GM18502 (cell line): ENCODE measurements at regions not wholly inside any gene's neighbourhood (a gene's known extent, or its start where the extent isn't known, plus 50 kb on each side); places are given as distances from the start of the nearest gene placed in this dataset.

Experiments
- ATAC-seq: cut with Tn5 transposase; IDR thresholded peaks from one replicate; pipeline ENCODE4 v1.9.1; 2021; ENCODE audit warnings: mild to moderate bottlenecking; ENCODE audit not compliant: unreplicated experiment, poor library complexity

DNA sequence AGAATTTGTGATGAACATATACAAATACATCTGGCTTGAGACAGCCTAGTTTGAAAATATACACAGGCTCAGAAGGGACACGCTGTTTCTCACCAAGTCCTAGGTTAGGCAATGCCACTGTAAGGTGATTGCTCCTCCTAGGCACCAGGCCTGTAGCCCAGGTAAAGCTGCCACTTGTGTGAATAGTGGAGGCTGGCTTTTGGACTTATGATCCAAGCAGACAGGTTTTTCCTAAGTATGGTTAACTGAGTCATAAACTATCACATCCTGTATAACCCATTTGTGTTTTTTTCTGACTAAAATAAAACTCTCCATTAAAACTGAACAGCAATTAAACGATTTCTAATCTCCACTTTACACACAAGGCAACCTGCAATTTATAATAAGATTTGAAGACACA, 81.0 kb downstream of the SEMA4F start:
- ATAC-seq = no peak

DNA sequence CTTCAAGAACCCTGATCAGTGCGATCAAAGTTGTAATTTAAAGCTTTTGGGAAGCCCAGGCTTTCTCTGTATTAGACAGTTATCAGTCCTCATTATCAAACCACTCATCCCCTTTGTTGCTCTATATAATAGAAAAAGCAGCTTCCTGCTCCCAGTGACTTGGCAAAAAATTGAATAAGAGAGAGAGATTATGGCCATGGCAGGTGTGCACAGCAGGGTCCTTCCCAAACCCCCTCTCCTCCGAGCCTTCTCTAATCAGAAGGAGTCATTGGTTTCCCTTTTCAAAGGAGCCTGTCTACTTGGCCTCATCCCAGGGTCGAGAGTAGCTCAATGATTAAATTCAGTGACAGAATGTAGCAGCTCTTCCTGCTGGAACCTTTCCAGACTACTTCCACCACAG, 81.5 kb downstream of the SEMA4F start:
- ATAC-seq = no peak

GRCh38 chr2:74736589-74736988, 82.5 kb downstream of the SEMA4F start:
- ATAC-seq = no peak

GRCh38 chr2:74738586-74738985, 84.5 kb downstream of the SEMA4F start:
- no peak for ATAC-seq

DNA sequence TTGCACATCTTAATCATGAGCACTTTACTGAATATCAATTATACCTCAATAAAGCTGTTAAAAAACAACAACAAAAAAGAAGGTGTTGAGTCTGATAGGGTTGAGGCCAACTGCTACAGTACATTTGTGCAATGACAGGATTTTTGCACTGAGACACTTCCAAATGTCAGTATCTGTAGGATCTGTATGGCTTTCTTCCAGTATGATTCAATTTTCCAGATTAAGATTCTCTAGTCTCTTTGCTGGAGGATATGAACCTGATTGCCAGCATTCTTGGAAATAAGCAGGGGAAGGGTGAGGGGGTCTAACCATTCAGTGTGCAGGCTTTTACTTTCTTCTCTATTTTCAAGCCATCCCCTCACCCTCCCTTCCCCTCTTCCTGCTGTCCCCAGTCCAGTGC, 85.1 kb downstream of the SEMA4F start:
- no peak for ATAC-seq

GRCh38 chr2:74739733-74740241, 85.7 kb downstream of the SEMA4F start:
- ATAC-seq = no peak

- ATAC-seq = no peak
These were observed 86.3 kb downstream of the SEMA4F start for GRCh38 chr2:74740395-74740740.

DNA sequence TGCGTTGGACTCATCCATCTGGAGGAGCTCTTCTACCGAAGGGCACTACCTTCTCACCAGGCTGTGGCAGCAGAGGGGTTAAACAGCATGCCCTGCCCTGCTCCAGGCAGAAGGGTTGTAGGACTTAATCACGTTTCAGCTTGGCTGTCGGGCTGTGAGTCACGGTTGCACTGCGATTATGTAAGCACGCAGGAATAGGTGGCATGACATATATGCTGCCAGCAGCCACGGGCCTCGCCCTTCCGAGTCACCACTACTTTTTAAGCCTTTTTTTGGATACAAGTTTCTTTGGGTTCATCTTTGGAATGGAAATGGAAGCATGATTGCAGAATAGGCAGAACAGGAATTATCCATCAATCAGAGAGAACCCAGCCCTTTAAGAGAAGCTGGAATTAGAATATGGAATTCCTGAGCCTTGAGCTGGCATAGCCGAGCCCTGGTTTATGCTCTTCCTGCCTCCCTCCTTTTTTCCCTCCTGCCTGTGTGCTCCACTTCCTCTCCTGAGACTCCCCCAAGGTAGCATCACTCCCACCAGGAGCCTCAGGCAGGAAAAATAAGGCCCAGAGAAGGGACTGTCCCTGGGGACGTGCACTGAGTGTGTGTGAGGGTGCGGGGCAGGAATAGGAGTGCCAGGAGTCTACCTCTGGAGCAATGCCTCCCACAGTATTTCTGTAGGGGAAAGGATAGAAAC, 86.8 kb downstream of the SEMA4F start:
- ATAC-seq = no peak

DNA sequence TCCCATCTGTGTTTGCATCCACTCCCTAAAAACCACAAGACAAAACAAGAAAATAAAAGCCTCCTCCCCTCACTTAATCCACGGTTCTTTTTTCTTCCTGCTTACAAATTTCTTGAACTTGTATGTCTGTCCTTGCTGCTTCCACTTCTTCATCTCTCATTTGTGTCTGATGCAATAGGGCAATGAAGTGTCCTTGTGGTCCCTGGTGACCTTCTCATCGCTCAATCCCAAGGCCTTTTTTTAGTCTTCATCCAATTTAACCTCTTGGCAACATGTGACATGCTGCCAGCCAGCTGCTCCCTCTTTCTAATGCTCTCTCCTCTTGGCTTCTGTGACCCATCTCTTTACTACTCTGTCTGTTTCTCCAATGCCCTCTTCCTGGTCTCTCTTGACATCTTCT, 87.6 kb downstream of the SEMA4F start:
- no peak for ATAC-seq

- ATAC-seq = no peak
These were observed 88.4 kb downstream of the SEMA4F start for GRCh38 chr2:74742471-74742870.

DNA sequence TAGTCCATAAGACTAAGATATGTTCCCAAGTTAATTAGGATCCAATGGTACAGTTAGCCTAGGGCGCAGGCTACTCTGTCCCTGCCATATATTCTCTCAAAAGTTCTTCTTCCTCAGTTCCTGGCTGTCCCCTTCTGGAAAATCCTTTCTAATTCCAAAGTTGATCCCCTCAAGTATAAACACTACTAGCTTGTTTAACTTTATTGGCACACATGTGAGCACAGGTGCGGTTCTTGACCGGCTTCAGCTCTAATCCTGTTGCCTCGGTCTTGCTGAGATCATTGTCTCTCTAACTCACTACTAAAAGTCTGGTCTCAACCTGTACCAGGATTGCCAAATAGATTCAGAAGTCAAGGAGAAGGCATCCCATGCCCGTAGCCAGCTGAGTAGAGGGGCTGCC, 89.0 kb downstream of the SEMA4F start:
- no peak for ATAC-seq

DNA sequence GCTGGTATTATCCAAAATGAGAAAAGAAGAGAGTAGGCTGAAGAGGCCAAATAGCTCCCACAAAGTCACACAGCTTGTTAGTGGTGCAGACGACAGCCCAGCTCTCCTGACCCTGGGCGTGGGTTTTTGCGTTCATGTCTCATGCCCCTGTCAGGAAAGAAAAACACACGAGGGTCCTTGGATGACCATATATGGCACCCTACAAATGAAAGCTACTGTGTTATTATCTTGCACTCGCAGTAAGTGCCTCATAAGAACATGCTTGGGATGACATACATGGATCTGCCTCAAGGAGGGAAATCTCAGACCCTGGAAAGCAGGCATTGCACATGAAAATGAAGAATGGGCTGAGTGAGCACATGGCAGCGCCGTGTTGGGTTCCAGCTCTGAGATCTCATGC, 89.7 kb downstream of the SEMA4F start:
- no peak for ATAC-seq

- no peak for ATAC-seq
These were observed 89.0 kb upstream of the HK2 start for GRCh38 chr2:74744731-74745515.

- no peak for ATAC-seq
These were observed 88.2 kb upstream of the HK2 start for GRCh38 chr2:74745766-74746165.

GRCh38 chr2:74746480-74746879, 87.4 kb upstream of the HK2 start:
- no peak for ATAC-seq

DNA sequence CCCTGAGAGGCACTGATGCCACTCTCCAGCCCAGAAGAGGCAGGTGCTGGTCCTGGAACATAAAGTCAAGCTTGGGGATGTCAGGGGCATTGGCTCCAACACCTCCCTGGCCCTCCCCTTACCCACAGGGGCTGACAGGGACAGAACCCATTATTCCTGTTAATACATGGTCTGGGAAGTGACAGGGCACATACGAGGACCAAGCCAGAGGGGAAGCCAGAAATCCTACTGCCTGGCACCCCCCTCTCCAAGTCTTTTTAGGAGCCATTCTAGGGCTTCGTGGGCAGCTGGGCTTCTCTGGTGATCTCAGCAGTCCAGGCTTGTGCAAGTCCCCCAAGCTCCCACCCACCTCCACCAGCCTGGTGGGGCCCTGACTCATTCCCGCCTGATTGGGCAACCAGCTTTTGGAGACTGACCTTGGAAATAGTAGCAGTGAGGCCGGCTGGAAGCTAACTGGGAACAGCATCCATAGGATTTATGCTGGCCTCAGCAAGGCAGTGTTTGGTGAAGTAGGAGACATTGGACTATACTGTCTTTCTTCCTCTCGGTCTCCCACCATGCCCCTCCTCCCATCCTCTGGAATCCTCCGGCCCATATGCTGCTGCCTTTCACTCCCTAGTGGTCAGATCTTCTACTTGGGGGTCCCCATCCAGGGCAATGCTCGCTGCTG, 86.4 kb upstream of the HK2 start:
- ATAC-seq = no peak

GRCh38 chr2:74748665-74749064, 85.3 kb upstream of the HK2 start:
- ATAC-seq = no peak

DNA sequence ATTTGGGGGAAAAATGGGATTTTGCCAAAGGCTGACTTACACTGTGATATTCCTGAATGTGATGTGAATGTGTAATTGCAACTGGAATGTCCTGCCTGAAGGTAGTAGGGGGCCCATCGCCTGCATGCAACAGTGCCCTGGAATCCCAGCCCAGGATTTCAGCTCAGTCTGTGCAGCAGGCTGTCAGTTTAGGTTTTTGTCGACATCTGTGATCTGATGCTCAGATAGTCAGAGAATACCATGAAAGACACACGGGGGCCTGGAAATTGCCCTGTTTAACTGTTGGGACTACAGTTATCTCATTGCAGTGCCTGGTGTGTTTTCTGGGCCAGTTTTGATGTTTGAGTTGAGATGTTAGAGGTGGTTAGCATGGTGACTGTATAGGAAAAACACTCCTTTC, 84.5 kb upstream of the HK2 start:
- no peak for ATAC-seq

- ATAC-seq = no peak
These were observed 81.7 kb upstream of the HK2 start for GRCh38 chr2:74751981-74752851.

DNA sequence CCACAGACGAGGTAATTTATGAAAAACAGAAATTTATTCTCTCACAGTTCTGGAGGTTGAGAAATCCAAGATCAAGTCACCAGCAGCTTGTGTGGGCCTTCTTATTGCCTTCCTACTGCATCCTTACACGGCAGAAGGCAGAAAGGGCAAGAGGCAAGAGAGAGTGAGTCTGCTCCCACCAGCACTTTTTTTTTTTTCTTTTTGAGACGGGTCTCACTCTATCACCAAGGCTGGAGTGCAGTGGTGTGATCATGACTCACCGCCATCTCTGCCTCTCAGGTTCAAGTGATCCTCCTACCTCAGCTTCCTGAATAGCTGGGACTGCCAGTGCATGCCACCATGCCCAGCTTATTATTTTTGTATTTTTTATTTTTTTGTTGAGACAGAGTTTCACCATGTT, 78.5 kb upstream of the HK2 start:
- ATAC-seq = no peak
